Thoracic aorta (tissue), 2 donors: ENCODE measurements at regions not wholly inside any gene's neighbourhood (a gene's known extent, or its start where the extent isn't known, plus 50 kb on each side); places are given as distances from the start of the nearest gene placed in this dataset.

ENCODE experiments used
- ATAC-seq: fragments of 150-250 bp; one replicate; pipeline ENCODE4 v1.8.0; 2017; ENCODE audit warnings: low read depth; ENCODE audit not compliant: insufficient number of reproducible peaks, low FRiP score
- DNase-seq: peaks from one replicate; pipeline ENCODE4 v3.0.0-alpha.2; 2020; ENCODE audit warnings: low spot score
- H3K27ac ChIP-seq, 2 donors: fragments of 200-600 bp; sonication (generic); 1 replicate in 1 of 2; 2 replicates in 1 of 2; pipeline ENCODE4 v1.5.1; 2016; ENCODE audit warnings: mild to moderate bottlenecking in 2 of 2, moderate library complexity in 2 of 2
- H3K27me3 ChIP-seq: fragments of 200-600 bp; sonication (generic); replicated peaks from 2 replicates; pipeline ENCODE4 v1.6.0; 2016; ENCODE audit warnings: mild to moderate bottlenecking; ENCODE audit not compliant: insufficient read depth
- H3K36me3 ChIP-seq: fragments of 200-600 bp; sonication (generic); one replicate; pipeline ENCODE4 v1.5.1; 2016
- H3K4me1 ChIP-seq, 2 donors: fragments of 200-600 bp; sonication (generic); 1 replicate in 1 of 2; 2 replicates in 1 of 2; pipeline versions ENCODE4 v1.5.1 to v1.6.0; 2016; ENCODE audit warnings: low read depth in 2 of 2, mild to moderate bottlenecking in 1 of 2; ENCODE audit not compliant: control insufficient read depth in 1 of 2
- H3K4me3 ChIP-seq: fragments of 200-600 bp; sonication (generic); 2 replicates; pipeline ENCODE4 v1.5.1; 2016; ENCODE audit warnings: mild to moderate bottlenecking
- H3K9me3 ChIP-seq: fragments of 200-600 bp; sonication (generic); 2 replicates; pipeline ENCODE4 v1.5.1; 2016
- TF ChIP-seq, protein P1 (sequence below): fragments of 200-600 bp; sonication (generic); IDR thresholded peaks from one replicate; pipeline ENCODE4 v1.5.1; 2019; ENCODE audit warnings: antibody characterized with exemption

DNA sequence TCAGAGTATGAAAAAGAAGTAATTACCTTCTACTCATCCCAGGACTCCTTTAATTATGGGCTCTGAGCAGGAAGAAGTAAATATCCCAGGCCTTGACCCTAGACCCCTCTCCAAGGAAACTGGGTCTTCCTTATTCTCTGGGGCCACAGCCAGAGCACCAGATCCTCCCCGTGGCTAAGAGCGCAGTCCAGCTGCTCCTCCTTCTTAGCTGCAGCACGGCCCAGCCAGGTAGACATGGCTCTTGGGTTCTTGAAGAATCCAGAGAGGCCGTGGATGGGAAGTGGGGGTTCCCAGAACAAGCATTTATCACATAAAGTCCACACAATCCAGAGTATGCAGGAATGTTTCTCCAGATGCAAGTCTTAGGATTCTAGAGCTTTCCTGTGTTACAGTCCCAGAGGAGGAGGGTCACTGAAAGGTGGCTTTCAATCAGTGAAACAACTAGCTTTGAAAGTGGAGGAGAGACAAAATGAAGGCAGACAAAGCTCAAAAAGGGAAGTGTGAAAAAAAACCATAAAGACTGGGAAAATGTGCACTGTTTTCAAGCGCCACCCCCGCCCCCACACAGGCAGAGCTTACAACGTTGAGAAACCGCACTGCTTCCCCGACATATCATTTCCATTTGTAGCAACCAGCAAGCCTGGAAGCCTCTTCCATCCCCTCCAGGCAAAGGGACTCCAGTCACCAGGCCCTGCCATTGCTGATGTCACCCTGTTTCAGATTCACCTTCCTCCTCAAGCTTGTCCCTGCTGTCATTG, 396.5 kb upstream of the MKI67 start:
- no peaks in the 10 kb centered on the region for H3K4me1 ChIP-seq
- no peak overlapping the region for H3K4me3 ChIP-seq
- ATAC-seq (no peak), DNase-seq (no peak)
- no peaks in the 10 kb centered on the region for H3K27me3 ChIP-seq
- H3K27ac ChIP-seq = no peak overlapping the region
- H3K9me3 ChIP-seq = no peaks in the 10 kb centered on the region
- H3K36me3 ChIP-seq = no peaks in the 10 kb centered on the region
- TF ChIP-seq, protein P1, sequence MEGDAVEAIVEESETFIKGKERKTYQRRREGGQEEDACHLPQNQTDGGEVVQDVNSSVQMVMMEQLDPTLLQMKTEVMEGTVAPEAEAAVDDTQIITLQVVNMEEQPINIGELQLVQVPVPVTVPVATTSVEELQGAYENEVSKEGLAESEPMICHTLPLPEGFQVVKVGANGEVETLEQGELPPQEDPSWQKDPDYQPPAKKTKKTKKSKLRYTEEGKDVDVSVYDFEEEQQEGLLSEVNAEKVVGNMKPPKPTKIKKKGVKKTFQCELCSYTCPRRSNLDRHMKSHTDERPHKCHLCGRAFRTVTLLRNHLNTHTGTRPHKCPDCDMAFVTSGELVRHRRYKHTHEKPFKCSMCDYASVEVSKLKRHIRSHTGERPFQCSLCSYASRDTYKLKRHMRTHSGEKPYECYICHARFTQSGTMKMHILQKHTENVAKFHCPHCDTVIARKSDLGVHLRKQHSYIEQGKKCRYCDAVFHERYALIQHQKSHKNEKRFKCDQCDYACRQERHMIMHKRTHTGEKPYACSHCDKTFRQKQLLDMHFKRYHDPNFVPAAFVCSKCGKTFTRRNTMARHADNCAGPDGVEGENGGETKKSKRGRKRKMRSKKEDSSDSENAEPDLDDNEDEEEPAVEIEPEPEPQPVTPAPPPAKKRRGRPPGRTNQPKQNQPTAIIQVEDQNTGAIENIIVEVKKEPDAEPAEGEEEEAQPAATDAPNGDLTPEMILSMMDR = no peak

DNA sequence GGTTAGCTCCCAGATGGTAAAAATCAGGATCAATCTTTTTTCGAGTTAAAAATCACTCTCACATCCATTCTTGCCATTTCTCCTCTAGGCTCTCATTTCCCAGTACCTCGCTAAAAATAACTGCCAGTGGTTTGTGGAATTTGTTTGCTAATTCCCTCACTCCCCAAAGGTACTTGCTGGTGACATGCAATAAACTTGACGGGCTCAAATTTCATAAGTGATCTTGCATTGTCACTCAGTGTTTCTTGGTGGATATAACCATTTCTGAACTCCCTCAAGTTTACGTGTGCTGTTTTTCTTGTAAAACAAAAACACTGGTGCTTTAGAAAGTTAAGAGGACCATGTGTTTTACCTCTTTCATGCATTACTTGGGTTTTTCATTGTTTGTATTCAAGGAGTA, 399.2 kb upstream of the MKI67 start:
- H3K36me3 ChIP-seq = no peaks in the 10 kb centered on the region
- TF ChIP-seq, protein P1 = no peak
- H3K4me1 ChIP-seq = no peaks in the 10 kb centered on the region
- no peaks in the 10 kb centered on the region for H3K9me3 ChIP-seq
- no peak overlapping the region for H3K4me3 ChIP-seq
- no peak overlapping the region for H3K27ac ChIP-seq
- H3K27me3 ChIP-seq = no peaks in the 10 kb centered on the region
- DNase-seq (no peak), ATAC-seq (no peak)

DNA sequence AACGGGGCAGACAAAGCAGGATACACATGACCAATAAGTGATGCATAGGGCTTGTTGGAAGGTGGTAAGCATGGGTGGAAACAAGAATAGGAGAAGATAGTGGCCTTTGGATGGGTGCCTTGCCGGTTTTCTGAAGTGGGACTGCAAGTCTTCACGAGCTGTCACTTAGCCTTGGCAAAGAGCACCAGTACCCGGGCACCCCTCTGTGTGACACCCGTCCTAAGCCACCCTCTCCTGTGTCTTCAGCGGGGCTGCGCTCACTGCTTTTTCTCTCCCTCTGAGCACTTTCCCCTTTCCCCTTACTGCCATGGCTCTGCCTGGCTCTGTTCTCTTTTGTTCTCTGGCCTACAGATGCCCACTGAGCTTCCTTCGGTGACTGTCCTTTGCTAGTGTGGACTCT, 399.7 kb upstream of the MKI67 start:
- no peaks in the 10 kb centered on the region for H3K27me3 ChIP-seq
- DNase-seq = no peak
- H3K36me3 ChIP-seq = no peaks in the 10 kb centered on the region
- no peaks in the 10 kb centered on the region for H3K4me1 ChIP-seq
- TF ChIP-seq, protein P1 = no peak
- H3K4me3 ChIP-seq = no peak overlapping the region
- ATAC-seq = no peak
- no peak overlapping the region for H3K27ac ChIP-seq
- H3K9me3 ChIP-seq = no peaks in the 10 kb centered on the region

DNA sequence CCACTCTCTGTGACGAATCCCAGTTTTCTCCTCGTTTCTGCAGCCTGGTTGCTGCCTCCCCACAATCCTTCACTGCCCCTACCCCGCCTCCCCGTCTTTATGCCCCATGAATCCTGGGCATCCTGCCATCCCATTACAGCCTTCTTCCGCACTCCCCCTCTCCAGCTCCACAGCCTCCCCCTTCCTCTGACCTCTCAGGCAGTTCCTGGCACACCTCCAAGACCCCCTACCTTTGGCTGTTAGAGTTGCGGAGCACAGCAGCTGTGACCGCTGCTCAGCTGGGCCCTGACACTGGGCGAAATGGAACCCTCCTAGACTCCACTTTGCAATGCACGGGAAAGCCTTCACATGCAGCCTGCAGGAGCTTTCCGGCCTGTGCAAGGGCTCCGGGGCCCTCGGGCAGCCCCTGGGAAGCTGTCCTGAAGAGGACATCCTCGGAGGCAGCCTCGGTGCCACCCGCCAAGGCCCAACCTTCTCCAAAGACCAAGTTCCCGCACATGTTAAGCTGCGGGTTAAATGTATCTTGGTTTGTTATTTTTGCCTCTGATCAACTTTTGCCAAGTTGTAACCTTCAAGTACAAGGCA, 400.7 kb upstream of the MKI67 start:
- no peak for ATAC-seq
- DNase-seq = no peak
- H3K27ac ChIP-seq = no peak overlapping the region

DNA sequence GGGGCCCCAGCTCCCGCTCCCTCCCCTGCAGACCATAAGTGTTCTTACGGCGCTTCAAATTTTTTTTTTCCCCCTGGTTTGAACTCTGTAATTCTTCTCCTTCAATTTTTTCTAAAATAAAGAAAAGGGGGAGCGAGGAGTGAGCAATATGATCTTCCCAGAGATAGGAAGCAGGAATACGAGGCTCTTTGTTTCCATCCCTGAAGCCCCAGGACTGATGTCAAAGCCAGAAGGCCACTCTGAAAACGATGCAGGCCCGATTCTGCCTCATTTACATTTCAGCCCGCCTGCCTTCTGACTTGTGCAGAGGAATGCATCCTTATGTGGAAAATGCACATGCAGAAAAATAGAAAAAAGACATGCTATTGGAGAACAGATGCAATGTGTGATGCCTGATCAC, 401.5 kb upstream of the MKI67 start:
- Histone ChIP-seq H3K27ac (no peak overlapping the region), H3K36me3 (no peaks in the 10 kb centered on the region), H3K4me1 (no peaks in the 10 kb centered on the region), H3K27me3 (no peaks in the 10 kb centered on the region), H3K4me3 (no peak overlapping the region), H3K9me3 (no peaks in the 10 kb centered on the region)
- ATAC-seq (no peak), DNase-seq (no peak)
- TF ChIP-seq, protein P1 = no peak

More for the DNA sequence above, 400.7 kb upstream of the MKI67 start:
- Histone ChIP-seq H3K27me3 (no peaks in the 10 kb centered on the region), H3K4me1 (no peaks in the 10 kb centered on the region), H3K36me3 (no peaks in the 10 kb centered on the region), H3K4me3 (no peak overlapping the region), H3K9me3 (no peaks in the 10 kb centered on the region)
- TF ChIP-seq, protein P1 = no peak
